AG09319 (cell line): ENCODE measurements at regions not wholly inside any gene's neighbourhood (a gene's known extent, or its start where the extent isn't known, plus 50 kb on each side); places are given as distances from the start of the nearest gene placed in this dataset.

Experiments
- DNase-seq: peaks from one replicate; pipeline ENCODE4 v3.0.0-alpha.2; 2010; ENCODE audit warnings: low read depth; ENCODE audit errors: extremely low read depth
- TF ChIP-seq, protein P1 (sequence below): IDR thresholded peaks from 2 replicates; pipeline ENCODE4 v1.5.1; 2011; ENCODE audit warnings: low read depth, mild to moderate bottlenecking, inconsistent platforms, low read length, moderate library complexity

- TF ChIP-seq, protein P1, sequence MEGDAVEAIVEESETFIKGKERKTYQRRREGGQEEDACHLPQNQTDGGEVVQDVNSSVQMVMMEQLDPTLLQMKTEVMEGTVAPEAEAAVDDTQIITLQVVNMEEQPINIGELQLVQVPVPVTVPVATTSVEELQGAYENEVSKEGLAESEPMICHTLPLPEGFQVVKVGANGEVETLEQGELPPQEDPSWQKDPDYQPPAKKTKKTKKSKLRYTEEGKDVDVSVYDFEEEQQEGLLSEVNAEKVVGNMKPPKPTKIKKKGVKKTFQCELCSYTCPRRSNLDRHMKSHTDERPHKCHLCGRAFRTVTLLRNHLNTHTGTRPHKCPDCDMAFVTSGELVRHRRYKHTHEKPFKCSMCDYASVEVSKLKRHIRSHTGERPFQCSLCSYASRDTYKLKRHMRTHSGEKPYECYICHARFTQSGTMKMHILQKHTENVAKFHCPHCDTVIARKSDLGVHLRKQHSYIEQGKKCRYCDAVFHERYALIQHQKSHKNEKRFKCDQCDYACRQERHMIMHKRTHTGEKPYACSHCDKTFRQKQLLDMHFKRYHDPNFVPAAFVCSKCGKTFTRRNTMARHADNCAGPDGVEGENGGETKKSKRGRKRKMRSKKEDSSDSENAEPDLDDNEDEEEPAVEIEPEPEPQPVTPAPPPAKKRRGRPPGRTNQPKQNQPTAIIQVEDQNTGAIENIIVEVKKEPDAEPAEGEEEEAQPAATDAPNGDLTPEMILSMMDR = no peak
- DNase-seq = no peak
Measured at GRCh38 chr4:123327346-123327745, 69.2 kb upstream of the SPRY1 start.

- DNase-seq = no peak
- TF ChIP-seq, protein P1 = no peak
Measured at GRCh38 chr4:123327846-123328429, 68.7 kb upstream of the SPRY1 start.

DNA sequence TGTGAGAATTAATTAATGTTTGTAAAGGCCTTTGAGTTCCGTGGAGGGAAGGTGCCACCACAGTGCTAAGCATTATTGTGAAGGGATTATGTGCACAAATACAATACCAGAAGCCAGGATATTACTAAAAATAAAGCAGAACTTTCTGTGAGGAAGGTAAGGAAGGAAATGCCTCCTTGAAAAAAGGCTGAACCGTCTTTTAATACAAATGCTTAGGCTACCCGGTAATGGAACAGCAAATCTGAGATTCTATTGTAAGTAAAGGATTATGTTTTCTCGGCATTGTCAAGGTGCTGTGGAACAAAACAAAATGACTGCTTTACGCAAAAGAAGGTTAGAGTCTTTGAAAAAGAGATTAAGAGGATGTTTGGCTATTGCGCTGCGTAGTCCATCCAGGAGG lies 57.9 kb upstream of the SPRY1 start:
- no peak for DNase-seq
- TF ChIP-seq, protein P1 = no peak

DNA sequence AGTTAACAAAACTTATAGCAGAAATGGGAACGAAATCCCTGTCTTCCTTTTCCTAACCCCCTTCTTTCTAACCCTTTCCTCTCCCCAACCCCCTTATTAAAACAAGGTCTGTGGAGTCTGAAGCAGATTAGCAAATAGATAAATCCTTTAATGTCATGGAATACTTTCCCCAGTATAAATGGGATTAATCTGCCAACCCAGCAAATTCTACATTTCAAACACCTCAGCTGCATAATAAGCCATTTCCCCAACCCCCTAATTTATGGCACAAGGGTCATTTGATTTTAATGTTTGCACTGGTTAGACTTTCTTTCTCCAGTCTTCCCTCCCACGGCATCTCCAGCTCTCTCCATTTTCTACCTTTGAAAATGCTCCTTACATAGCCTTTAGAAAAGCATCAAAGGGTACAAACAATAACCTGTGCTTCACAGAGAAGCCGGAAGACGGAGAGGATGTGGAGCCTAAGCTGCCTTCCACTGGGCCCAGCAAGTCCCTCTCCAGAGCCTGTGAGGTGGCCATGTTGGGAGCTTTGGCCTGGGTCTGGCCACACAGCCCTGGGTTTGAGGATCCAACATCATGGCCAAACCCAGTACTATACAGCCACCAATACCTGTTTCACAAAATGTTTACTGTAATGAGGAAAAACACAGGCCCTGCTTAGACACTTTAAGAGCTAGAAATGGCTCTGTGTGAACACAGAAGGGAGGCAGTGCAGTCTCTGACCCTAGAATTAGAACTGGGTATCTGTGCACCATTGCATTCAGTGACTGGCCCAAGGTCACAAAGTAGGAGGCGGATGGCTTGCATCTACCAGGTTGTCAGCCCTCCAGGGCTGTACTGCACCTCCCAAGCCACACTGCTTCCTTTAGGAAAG lies 56.9 kb upstream of the SPRY1 start:
- DNase-seq = no peak
- TF ChIP-seq, protein P1 = no peak

GRCh38 chr4:123340381-123340701 lies 56.3 kb upstream of the SPRY1 start:
- DNase-seq = peak; percentile 27

DNA sequence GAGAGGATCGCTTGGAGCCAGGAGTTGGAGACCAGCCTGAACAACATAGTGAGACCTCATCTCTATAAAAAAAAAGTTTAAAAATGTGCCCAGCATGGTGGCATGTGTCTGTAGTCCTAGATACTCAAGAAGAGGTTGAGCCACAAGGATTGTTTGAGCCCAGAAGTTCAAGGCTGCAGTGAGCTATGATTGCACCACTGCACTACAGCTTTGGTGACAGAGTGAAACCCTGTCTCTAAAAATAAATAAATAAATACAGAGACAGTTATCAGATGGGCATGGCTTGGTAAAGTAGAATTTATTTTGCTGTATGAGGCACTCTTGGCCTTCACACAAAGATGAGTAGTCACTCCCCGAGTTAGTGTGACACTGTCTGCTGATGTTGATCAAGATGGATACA lies 54.1 kb upstream of the SPRY1 start:
- TF ChIP-seq, protein P1 = no peak
- DNase-seq = no peak

More at GRCh38 chr4:123340381-123340701, 56.3 kb upstream of the SPRY1 start:
- TF ChIP-seq, protein P1 = no peak

DNA sequence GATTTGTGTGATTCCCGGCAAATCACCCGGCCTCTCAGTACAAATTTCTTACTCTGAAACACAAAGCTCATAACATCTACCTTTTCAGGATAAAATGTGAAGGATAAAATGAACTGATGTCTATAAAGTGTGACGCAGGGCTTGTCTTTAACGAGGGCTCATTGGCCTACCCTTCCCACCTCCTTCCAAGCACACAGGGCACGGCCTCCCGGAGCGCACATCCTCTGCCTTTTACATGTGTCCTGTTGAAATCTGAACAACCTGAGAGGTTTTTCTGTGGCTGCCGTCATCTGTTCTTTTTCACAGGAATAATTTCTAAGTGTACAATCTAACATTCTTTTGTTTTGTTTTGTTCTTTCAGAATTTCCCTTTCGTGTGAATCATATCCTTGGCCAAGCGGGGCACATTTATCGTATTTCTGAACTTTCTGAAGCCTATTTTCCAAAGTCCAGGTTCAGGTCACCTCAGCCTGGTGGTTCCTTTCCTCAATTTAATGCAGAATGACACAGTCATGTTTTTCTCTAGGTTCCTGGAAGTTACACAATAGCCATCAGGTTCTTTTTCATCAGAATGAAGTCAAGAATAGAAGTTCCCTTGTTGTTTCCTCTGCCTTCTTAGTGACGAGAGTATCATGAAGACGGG lies 53.1 kb upstream of the SPRY1 start:
- DNase-seq = no peak
- TF ChIP-seq, protein P1 = no peak
